Non-pigmented ciliary epithelial cell (primary cell): ENCODE measurements at regions not wholly inside any gene's neighbourhood (a gene's known extent, or its start where the extent isn't known, plus 50 kb on each side); places are given as distances from the start of the nearest gene placed in this dataset.
"Not testable (repeated sequence)": the region's sequence is repeated elsewhere in the genome, so short reads cannot be mapped to it uniquely, and the experiment has no call there.

Source experiments
- DNase-seq: peaks from one replicate; pipeline ENCODE4 v3.0.0-alpha.2; 2010; ENCODE audit warnings: low read depth

GRCh38 chr4:4045823-4046222 lies 180.9 kb downstream of the OTOP1 start:
- DNase-seq: not testable (repeated sequence)

DNA sequence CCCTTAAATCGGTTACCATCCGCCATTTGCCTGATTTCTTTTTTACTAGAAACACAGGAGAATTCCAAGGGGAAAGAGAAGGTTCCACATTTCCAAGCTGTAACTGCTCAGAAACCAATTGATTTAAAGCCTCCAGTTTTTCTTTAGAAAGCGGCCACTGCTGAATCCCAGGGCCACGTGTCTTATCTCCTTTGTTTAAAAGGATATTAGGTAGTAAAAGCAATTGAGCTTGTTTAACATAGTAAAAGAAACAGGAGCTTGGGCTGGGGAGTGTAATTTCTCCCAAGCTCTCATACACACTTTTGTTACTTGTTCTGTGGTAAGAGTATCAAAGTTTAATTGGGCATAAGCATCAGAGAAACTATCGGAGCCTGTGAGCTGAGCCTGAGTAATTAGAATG lies 180.0 kb downstream of the OTOP1 start:
- DNase-seq: not testable (repeated sequence)

DNA sequence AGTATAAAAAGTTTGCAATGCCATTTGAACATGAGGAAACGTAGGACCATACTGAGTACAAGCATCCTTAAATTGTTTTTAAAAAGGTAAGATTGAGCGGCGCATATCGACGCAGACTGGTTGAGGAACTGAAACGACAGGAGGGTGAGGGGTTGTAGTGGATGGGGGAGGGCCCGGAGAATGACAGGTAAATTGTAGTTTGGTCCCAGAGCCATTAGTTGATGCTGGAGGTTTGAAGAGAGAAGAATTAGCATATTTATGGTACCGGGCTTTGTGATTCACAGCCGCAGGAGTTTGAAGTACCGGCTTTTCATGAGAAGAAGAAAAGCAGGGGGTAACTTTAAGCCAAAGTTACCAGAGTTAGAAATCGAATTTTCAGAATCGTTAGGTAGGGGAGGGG lies 179.5 kb downstream of the OTOP1 start:
- DNase-seq: not testable (repeated sequence)

DNA sequence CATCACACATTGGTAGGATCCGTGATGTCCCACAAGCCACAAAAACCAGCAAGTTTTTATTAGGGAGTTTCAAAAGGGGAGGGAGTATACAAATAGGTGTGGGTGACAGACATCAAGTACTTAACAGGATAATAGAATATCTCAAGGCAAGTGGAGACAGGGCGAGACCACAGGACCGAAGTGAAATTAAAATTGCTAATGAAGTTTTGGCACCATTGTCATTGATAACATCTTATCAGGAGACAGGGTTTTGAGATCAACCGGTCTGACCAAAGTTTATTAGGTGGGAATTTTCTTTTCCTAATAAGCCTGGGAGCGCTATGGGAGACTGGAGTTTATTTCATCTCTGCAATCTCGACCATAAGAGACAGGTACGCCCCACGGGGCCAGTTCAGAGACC lies 178.5 kb downstream of the OTOP1 start:
- not testable (repeated sequence) for DNase-seq

DNA sequence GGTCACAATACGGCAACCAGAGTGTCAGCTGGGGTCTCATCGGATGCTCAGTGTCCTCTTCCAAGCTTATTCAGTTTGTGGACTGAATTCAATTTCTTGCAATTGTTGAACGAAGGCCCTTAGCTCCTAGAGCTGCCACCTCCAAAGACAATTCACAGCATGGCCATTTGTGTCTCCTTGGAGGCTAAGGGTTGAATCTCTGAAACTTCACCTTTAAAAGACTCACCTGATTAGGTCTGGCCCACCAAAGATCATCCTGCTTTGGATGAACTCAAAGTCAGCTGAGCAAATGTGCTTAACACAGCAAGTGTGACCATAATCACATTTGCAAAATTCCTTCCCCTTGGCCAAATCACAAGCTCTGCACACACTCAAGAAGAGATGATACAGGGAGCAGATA lies 175.9 kb downstream of the OTOP1 start:
- not testable (repeated sequence) for DNase-seq

DNA sequence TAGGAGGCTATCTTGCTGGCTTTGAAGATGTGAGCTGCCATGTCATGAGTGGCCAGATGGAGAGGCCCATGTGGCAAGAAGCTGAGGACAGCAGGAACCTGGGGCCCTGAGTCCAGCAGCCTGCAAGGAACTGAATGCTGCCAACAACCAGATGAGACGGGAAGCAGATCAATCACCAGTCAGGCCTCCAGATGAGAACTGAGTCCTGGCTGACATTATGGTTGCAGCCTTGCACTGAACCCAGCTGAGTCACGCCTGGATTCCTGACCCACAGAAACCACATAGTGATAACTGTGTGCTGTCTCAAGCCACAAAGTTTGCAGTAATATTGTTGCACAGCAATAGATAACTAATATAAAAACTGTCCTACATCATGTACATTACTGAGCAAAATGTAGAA lies 173.8 kb downstream of the OTOP1 start:
- not testable (repeated sequence) for DNase-seq

GRCh38 chr4:4057226-4057625 lies 169.5 kb downstream of the OTOP1 start:
- DNase-seq: peak; percentile 1

DNA sequence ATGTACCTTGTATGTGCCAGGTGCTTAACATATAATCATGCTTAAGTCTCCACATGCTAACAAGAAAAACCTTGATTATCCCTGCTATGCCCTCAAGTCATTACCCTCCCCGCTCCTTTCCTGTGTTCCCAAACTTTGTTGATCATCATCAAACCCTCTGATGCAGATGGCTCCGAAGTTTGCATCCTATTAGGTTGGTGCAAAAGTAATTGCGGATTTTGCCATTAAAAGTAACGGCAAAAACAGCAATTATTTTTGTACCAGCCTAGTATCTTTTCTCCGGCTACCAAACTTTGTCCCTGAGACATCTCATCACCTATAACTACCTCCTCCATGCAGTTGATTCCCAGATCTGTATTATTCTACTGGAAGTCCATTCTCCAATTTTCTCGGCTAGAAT lies 142.6 kb downstream of the OTOP1 start:
- not testable (repeated sequence) for DNase-seq

DNA sequence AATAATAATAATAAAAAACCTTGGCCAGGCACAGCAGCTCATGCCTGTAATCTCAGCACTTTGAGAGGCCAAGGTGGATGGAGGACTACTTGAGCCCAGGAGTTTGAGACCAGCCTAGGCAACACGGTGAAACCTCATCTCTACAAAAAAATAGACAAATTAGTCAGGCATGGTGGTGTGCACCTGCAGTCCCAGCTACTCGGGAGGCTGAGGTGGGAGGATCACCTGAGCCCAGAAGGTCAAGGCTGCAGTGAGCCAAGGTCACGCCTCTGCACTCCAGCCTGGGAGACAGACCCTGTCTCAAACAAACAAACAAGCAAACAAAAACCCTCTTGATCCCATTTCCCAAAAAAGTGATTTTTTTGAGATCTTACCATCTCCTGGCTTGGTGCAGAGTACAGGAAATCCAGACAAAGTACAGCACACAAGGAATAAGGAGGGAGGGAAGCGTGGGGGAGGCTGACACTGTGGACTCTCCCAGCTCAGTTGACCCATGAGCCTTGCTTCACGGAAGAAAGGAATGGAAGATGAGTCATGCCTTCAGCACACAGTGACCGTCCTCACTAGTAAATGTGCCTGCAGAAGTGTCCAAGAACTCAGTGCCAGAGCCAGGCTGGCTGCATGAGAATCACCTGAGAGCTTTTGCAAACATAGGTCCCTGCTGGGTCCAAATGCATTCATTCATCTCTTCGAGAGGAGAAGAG lies 136.9 kb downstream of the OTOP1 start:
- not testable (repeated sequence) for DNase-seq

DNA sequence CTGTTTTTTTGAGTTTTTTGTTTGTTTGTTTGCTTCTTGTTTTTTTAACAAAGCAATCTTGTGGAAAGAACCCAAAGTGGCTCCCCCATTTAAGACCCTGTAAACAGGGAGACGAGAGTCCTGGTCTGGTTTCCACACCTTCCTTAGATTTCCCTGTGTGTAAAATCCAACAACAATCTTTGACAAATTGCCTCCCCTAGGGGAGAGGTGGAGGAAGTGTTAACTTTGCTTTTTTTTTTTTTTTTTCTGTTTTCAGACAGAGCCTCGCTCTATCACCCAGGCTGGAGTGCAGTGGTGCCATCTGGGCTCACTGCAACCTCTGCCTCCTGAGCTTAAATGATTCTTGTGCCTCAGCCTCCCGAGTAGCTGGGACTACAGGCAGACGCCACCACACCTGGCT lies 136.0 kb downstream of the OTOP1 start:
- DNase-seq: not testable (repeated sequence)

DNA sequence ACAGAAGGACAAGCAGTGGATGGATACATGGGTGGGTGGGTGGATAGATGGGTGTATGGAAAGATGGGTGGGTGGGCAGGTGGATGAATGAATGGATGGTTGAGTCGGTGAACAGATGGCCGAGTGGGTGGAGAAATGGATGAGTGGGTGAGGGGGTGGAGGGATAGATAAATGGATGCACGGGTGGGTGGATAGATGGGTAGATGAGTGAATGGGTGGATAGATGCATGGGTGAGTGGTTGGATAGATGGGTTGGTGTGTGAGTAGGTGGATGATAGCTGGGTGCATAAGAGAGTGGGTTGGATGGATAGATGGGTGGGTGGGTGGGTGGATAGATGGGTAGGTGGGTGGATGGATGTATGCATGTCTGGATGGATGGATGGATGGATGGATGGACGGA lies 134.6 kb downstream of the OTOP1 start:
- not testable (repeated sequence) for DNase-seq

GRCh38 chr4:4099610-4100009 lies 127.1 kb downstream of the OTOP1 start:
- DNase-seq: not testable (repeated sequence)

DNA sequence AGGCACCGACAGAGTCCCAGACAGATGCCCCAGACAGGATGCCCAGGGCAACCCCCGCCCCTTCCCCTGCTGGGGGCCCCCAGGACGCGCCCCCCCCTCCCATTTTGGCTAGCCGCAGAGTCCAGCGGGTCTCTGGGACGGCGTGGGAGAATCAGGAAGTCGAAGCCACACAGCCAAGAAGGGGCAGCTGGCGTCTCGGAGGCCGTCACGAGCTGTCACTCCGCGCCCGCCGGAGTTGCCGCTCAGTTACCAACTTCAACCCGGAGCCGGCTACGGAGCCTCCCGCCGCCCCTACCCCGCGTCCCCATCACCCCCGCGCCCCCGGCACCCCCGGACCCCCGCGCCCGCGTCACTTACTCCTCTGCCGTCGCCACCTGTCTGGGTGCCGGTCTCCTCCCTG lies 119.8 kb downstream of the OTOP1 start:
- DNase-seq: not testable (repeated sequence)

DNA sequence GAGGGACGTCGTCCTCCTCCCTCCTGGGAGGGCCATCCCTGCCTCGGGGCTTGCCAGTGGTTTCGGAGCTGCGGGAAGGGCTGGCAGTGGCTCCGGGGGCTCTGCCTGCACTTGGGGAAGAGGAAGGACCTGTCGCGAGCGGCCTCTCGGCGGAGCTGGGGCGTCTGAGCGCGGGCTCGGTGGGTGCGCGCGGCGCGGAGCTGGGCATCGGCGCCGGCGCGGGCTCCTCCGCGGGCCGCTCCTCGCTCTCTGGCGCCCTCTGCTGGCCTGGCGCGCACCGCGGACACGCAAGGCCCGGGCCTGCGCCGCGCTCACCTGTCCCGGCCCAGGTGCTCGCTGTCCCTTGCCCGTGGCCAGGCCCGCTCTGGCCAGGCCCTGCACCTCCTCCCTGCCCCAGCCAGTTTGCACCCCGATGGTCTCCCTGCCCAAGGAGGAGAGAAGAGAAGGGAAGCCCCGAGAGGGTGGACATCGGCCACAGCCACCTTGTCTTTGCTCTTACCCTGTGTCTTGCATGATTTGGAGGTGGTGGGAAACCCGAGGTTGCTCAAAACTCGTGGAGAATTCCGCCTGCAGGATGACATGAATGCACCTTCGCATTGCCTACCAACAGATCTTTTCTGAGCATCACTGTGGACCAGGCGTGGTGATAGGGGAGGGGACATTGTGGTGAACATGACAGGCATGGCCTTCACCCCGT lies 119.2 kb downstream of the OTOP1 start:
- DNase-seq: not testable (repeated sequence)

DNA sequence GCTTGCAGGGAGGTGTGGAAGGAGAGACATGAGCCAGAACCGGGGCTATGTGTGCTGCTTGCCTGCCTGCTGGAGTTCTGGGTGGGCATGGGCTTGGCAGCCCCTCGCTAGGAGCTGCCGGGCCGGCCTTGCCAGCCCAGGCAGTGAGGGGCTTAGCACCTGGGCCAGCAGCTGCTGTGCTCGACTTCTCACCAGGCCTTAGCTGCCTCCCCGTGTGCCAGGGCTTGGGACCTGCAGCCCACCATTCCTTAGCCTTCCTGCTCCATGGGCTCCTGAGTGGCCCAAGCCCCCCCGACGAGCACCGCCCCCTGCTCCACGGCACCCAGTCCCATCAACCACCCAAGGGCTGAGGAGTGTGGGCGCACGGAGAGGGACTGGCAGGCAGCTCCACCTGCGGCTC lies 111.3 kb downstream of the OTOP1 start:
- not testable (repeated sequence) for DNase-seq

DNA sequence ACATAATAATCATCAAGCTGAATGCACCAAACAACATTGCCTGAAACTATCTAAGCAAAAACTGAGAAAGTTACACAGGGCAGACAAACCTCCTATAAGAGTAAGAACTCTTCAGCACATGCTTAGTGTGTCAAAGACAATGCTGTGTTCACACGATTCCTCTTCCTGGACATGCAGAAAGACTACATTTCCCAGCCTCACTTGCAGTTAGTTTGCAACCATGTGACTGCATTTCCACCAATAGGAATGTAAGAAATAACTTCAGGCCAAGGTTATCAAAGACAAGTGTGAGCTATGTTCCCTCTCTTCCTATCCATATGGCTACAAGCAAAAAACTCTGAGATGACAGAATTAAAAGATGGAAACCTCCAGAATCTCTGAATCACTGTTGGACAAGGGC lies 109.8 kb downstream of the OTOP1 start:
- not testable (repeated sequence) for DNase-seq

- DNase-seq: not testable (repeated sequence)
Observed at GRCh38 chr4:4134368-4134767, 92.4 kb downstream of the OTOP1 start.

DNA sequence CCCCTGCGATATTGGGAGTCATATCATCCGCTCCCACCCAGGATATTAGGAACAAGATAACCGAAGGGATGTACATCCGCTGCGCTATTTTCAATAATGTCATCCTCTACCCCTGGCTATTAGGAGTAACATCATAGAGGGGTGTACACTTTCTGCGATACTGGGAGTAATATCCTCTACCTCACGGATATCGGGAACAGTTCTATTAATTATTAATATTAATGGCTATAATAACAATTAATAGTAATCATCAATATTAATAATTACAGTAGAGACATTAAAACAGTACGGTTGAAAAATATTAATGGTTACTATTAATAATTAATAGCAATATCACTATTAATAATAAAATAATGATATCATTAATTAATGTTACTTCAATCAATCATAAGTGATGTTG lies 90.1 kb downstream of the OTOP1 start:
- DNase-seq: not testable (repeated sequence)
